ENCODE measurements at regions not wholly inside any gene's neighbourhood (a gene's known extent, or its start where the extent isn't known, plus 50 kb on each side); places are given as distances from the start of the nearest gene placed in this dataset.

DNA sequence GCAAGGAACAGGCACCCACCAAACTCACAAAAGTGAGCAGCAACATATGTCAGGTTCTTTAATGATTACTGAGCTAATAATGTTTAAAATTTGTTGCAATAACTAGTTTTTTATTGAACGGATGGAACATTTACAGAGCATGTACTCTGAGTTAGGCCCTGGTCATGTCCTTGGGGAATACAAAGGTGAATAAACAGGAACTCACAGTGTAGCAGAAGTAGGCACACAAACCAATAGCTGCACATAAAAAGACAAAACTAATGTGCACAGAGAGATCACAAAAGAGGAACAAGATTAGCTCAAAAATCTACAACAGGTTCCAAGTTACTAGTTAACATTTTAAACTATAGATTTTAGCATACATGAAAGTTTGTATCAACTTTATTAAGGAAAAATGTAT lies 505.3 kb upstream of the PPP2R3A start:
- Histone ChIP-seq H3K4me3 (no peak overlapping the region), H3K9me3 (ENCODE audit: low read depth, low read length) (no peaks in the 10 kb centered on the region), H3K27ac (no peak overlapping the region), H3K36me3 (ENCODE audit: insufficient read depth, low read length) (no peaks in the 10 kb centered on the region), H3K9ac (ENCODE audit: insufficient read length) (no peak overlapping the region)
- TF ChIP-seq EZH2 (IDR thresholded peaks at IDR 0.05) (no peak), POLR2AphosphoS5 (IDR thresholded peaks at IDR 0.05; ENCODE audit: borderline replicate concordance, low read depth, low read length) (no peak), FOXP2 (optimal IDR thresholded peaks at IDR 0.05; ENCODE audit: control extremely low read depth, extremely low read length, insufficient read depth) (no peak)
- no peak for DNase-seq (ENCODE audit: low read depth, low spot score)

DNA sequence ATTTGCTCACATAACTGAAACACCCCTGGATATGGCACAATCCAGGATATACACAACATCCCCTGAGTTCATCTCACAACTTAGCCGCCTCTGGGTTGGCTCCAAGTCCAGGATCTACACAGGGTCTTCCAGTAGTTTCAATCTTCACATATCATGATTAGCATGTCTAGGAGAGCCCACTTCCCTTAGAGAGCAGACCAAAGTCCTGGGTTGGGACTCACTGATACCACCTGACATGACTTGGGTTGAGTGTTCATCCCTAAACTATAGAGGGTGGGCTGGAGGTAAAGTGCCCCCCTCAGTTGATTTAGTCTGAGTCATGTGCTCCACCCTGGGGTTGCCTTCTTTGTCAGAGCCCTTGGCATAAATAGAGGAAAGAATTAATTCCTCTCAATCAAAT lies 493.6 kb upstream of the PPP2R3A start:
- TF ChIP-seq FOXP2 (optimal IDR thresholded peaks at IDR 0.05; ENCODE audit: control extremely low read depth, extremely low read length, insufficient read depth), result no peak
- no peak for TF ChIP-seq EZH2 (IDR thresholded peaks at IDR 0.05)
- no peak for TF ChIP-seq POLR2AphosphoS5 (IDR thresholded peaks at IDR 0.05; ENCODE audit: borderline replicate concordance, low read depth, low read length)
- H3K27ac ChIP-seq, result no peak overlapping the region
- DNase-seq (ENCODE audit: low read depth, low spot score), result no peak
- no peak overlapping the region for H3K9ac ChIP-seq (ENCODE audit: insufficient read length)
- no peaks in the 10 kb centered on the region for H3K36me3 ChIP-seq (ENCODE audit: insufficient read depth, low read length)
- no peak overlapping the region for H3K4me3 ChIP-seq
- H3K9me3 ChIP-seq (ENCODE audit: low read depth, low read length), result no peaks in the 10 kb centered on the region

DNA sequence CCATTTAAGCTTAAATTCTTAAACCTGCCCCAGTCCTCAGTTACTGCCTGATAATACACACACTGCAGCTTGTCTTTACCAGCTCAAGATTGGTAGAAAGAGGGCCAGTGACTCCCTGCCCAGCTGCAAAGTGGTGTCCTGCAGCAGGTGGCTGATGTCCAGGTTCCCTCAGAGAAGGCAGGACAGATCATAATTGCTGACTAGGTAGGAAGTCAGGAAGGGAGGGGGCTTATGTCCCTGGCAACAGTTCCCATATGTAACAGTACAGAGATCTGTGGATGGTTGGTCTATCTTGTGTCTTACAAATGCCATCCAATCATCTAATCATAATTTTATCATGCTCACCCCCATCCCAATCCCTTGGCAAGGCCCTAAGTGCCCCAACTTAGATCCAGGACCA lies 492.1 kb upstream of the PPP2R3A start:
- TF ChIP-seq FOXP2 (optimal IDR thresholded peaks at IDR 0.05; ENCODE audit: control extremely low read depth, extremely low read length, insufficient read depth) (no peak), EZH2 (IDR thresholded peaks at IDR 0.05) (no peak), POLR2AphosphoS5 (IDR thresholded peaks at IDR 0.05; ENCODE audit: borderline replicate concordance, low read depth, low read length) (no peak)
- Histone ChIP-seq H3K27ac (no peak overlapping the region), H3K36me3 (ENCODE audit: insufficient read depth, low read length) (no peaks in the 10 kb centered on the region), H3K9ac (ENCODE audit: insufficient read length) (no peak overlapping the region), H3K4me3 (no peak overlapping the region), H3K9me3 (ENCODE audit: low read depth, low read length) (no peaks in the 10 kb centered on the region)
- no peak for DNase-seq (ENCODE audit: low read depth, low spot score)

DNA sequence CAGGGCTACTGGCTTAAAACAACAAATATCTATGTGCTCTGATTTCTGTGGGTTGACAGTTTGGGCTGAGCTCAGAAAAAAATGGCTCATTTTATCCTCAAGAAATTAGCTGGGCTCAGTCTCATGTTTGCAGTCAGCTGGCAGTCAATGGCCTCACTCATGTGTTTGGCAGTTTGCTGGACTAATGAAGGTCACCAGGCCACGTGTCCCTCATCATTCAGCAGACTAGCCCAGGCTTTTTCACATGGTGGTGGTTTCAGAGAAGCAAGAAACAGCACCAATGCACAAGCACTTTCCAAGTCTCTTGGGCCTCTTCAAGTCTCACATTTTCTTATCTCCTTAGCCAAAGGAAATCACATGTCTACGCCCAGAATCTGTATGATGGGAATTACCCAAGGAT lies 478.3 kb upstream of the PPP2R3A start:
- Histone ChIP-seq H3K4me3 (no peak overlapping the region), H3K36me3 (ENCODE audit: insufficient read depth, low read length) (no peaks in the 10 kb centered on the region), H3K9me3 (ENCODE audit: low read depth, low read length) (no peaks in the 10 kb centered on the region), H3K9ac (ENCODE audit: insufficient read length) (no peak overlapping the region), H3K27ac (no peak overlapping the region)
- no peak for DNase-seq (ENCODE audit: low read depth, low spot score)
- TF ChIP-seq FOXP2 (optimal IDR thresholded peaks at IDR 0.05; ENCODE audit: control extremely low read depth, extremely low read length, insufficient read depth) (no peak), POLR2AphosphoS5 (IDR thresholded peaks at IDR 0.05; ENCODE audit: borderline replicate concordance, low read depth, low read length) (no peak)

DNA sequence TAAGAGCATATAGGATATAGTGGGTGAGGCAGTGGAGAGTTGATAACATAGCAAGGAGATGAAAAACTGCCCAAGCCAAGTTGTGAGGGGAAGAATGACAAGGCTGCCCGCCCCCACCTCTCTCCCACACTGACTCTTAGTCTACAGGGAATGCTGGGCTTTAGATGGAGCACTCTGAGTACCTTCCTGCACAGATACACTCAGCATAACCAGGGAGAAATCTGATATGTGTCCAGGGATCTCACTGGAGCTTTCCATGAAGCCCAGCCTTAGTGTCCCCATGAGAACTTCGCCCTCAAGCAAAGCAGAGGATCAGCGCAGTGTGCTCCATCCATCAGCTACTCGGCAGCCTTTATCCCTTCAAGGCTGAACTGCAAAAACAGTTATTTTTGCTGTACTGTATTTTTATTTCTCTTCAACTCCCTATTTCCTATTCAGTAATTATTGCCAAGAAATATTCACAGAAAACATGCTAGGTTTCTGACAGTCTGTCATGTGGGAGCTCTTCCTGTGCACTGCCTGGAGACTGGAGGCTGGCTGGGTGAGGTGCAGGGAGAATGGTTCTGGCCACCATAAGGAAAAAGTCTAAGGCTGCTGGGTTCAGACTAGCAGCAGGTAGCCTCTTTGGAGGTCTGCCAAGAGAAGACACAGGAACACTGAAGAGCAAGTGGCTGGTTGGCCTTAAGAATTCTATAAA lies 475.2 kb upstream of the PPP2R3A start:
- Histone ChIP-seq H3K36me3 (ENCODE audit: insufficient read depth, low read length) (no peaks in the 10 kb centered on the region), H3K9me3 (ENCODE audit: low read depth, low read length) (no peaks in the 10 kb centered on the region), H3K27ac (no peak overlapping the region), H3K9ac (ENCODE audit: insufficient read length) (no peak overlapping the region), H3K4me3 (no peak overlapping the region)
- DNase-seq (ENCODE audit: low read depth, low spot score), result no peak
- TF ChIP-seq FOXP2 (optimal IDR thresholded peaks at IDR 0.05; ENCODE audit: control extremely low read depth, extremely low read length, insufficient read depth), result no peak
- no peak for TF ChIP-seq EZH2 (IDR thresholded peaks at IDR 0.05)
- no peak for TF ChIP-seq POLR2AphosphoS5 (IDR thresholded peaks at IDR 0.05; ENCODE audit: borderline replicate concordance, low read depth, low read length)

DNA sequence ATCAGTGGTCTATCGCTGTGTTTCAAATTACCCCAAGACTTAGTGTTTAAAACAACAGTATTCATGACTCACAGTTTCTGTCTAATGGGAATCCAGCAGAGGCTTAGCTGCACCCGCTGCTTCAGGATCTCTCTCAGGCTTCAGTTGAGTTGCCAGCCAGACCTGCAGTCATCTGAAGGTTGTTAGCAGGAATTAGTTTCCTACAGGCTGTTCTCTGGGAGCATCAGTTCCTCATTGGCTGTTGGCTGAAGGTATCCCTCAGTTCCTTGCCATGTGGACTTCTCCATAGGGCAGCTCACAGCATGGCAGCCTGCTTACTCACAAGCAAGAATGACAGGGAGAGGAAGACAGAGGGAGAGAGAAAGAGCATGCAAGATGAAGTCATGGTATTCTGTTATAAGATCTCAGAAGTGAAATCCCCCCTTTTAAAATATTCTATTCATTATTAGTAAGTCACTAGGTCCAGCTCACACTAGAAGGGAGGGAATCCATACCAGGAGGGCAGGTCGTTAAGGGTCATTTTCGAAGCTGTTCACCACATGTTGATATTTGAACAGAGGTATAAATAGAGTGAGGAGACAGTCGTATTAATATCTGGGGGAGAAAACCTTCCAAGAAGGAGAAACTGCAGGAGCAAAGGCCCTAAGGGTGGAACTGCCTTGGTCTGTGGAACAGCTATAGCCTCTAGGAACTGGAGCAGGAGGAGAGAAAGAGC lies 473.9 kb upstream of the PPP2R3A start:
- no peak for DNase-seq (ENCODE audit: low read depth, low spot score)
- no peak overlapping the region for H3K4me3 ChIP-seq
- H3K27ac ChIP-seq, result no peak overlapping the region
- H3K36me3 ChIP-seq (ENCODE audit: insufficient read depth, low read length), result no peaks in the 10 kb centered on the region
- H3K9me3 ChIP-seq (ENCODE audit: low read depth, low read length), result no peaks in the 10 kb centered on the region
- TF ChIP-seq POLR2AphosphoS5 (IDR thresholded peaks at IDR 0.05; ENCODE audit: borderline replicate concordance, low read depth, low read length), result no peak
- TF ChIP-seq FOXP2 (optimal IDR thresholded peaks at IDR 0.05; ENCODE audit: control extremely low read depth, extremely low read length, insufficient read depth), result no peak
- no peak for TF ChIP-seq EZH2 (IDR thresholded peaks at IDR 0.05)
- no peak overlapping the region for H3K9ac ChIP-seq (ENCODE audit: insufficient read length)

DNA sequence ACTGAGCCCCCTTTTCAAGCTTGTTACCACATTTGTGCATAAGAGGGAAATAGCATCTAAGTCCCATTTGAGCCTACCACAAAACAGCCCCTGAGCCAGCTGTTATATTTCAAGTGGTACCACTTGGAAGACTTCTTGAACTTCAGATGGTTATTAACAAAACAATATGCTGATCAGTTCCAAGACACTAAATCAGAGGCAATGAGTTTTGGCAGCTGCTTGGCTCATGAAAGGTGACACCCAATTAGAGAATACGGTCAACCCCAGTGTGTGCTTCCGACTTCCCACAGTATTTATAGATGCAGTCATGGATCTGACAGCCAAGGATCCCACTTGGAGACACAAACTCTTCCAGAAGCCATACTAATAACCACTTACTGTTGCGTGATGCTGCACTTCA lies 469.6 kb upstream of the PPP2R3A start:
- H3K9ac ChIP-seq (ENCODE audit: insufficient read length), result no peak overlapping the region
- no peak overlapping the region for H3K4me3 ChIP-seq
- H3K27ac ChIP-seq, result no peak overlapping the region
- DNase-seq (ENCODE audit: low read depth, low spot score), result no peak
- H3K9me3 ChIP-seq (ENCODE audit: low read depth, low read length), result no peaks in the 10 kb centered on the region
- TF ChIP-seq EZH2 (IDR thresholded peaks at IDR 0.05) (no peak), POLR2AphosphoS5 (IDR thresholded peaks at IDR 0.05; ENCODE audit: borderline replicate concordance, low read depth, low read length) (no peak), FOXP2 (optimal IDR thresholded peaks at IDR 0.05; ENCODE audit: control extremely low read depth, extremely low read length, insufficient read depth) (no peak)
- no peaks in the 10 kb centered on the region for H3K36me3 ChIP-seq (ENCODE audit: insufficient read depth, low read length)

DNA sequence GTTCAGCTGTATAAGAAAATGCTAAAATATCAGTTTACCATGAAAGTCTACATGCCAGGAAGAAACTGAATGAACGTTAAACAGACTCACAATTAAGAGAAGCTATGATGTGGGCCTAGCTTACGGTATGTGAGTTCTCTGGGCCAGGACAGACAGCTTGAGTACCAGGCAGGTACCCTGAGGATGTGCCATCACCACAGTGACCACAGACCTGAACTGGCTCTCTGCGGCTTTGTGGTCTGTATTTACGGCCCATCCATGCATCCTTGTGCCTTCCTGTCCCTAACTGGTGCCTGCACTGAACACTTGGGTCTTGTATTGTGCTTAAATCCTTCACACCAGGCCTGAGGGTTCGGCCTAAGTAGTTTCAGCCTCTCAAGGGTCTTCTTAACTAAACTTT lies 467.5 kb upstream of the PPP2R3A start:
- no peak for DNase-seq (ENCODE audit: low read depth, low spot score)
- no peaks in the 10 kb centered on the region for H3K9me3 ChIP-seq (ENCODE audit: low read depth, low read length)
- H3K9ac ChIP-seq (ENCODE audit: insufficient read length), result no peak overlapping the region
- H3K36me3 ChIP-seq (ENCODE audit: insufficient read depth, low read length), result no peaks in the 10 kb centered on the region
- TF ChIP-seq FOXP2 (optimal IDR thresholded peaks at IDR 0.05; ENCODE audit: control extremely low read depth, extremely low read length, insufficient read depth) (no peak), EZH2 (IDR thresholded peaks at IDR 0.05) (no peak), POLR2AphosphoS5 (IDR thresholded peaks at IDR 0.05; ENCODE audit: borderline replicate concordance, low read depth, low read length) (no peak)
- H3K27ac ChIP-seq, result no peak overlapping the region
- H3K4me3 ChIP-seq, result no peak overlapping the region

Measured in SK-N-MC (cell line).